NOMO-1 (cell line): ENCODE measurements at regions not wholly inside any gene's neighbourhood (a gene's known extent, or its start where the extent isn't known, plus 50 kb on each side); places are given as distances from the start of the nearest gene placed in this dataset.
A peak's percentile ranks its signal among the peaks of the same experiment; 100 is the strongest.
"Not testable (repeated sequence)": the region's sequence is repeated elsewhere in the genome, so short reads cannot be mapped to it uniquely, and the experiment has no call there.

Experiments used
- DNase-seq, 2 experiments: peaks; one replicate each; lab custom pipeline; 2025; ENCODE audit not compliant: unreplicated experiment in 2 of 2; lab: John Stamatoyannopoulos, UW

- DNase-seq, result peak; percentile 69 to 84
These were observed 1111.1 kb downstream of the TAF11L14 start for GRCh38 chr5:18745042-18745987.

DNA sequence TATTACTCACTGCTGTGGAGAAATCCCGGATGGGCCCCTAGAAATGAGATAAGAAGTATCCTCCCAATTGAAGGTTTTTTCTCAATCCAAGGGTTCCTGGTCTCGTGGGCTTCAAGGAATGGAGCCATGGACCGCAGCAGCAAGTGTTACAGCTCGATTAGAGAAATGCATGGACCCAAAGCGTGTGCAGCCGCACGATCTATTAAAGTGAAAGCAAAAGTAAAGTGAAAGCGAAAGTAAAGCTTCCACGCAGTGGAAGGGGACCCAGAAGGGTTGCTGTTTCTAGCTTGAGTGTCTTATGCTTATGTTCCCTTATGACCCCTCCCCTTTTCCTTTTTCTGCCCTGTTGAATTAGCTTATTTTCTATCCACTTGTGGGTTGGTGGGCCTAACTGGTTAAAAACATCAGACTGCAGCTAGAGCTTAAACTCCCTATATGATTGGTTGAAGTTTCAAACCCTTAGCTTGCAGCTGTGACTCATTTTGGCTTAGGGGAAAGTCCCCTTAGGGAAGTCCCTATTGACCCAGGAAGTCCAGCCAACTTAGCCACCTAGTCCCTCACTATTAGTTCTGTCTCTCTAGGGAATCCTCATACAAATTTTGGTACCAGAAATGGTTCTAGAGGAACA, 1111.8 kb downstream of the TAF11L14 start:
- DNase-seq, result peak; percentile 80 to 92

DNA sequence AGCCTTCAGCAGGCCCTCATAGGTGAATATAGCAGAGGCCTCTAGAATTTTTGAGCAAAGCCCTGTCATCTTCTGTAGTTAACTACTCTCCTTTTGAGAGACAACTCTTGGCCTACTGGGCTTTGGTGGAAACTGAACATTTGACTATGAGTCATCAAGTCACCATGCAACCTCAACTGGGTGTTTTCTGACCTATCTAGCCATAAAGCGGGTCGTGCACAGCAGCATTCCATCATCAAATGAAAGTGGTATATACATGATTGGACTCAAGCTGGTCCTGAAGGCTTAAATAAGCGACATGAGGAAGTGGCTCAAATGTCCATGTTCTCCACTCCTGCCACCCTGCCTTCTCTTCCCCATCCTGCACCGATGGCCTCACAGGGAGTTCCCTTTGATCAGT, 1115.5 kb downstream of the TAF11L14 start:
- no peak for DNase-seq

GRCh38 chr5:18752317-18752716, 1118.1 kb downstream of the TAF11L14 start:
- DNase-seq, result no peak

GRCh38 chr5:18754201-18754600, 1119.9 kb downstream of the TAF11L14 start:
- DNase-seq, result no peak

GRCh38 chr5:18761801-18762200, 1127.5 kb downstream of the TAF11L14 start:
- DNase-seq, result peak; percentile 46 to 92

DNA sequence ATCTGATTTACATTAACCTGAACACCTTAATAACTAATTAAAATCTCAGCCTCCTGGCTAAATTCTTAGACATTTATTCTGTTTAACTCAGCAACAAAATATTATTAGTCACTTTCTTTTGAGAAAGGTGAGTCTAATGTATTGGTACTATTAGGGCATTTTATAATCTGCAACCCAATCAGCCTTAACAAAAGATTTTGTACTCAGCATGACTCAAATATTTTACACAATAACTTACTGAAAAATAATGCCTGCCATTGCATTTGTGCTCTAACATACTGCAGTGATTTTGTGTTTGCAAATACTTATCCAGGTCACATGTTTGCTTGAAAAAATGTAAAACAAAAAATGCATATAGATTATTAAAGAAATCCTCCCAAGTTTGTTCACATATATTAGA, 1129.9 kb downstream of the TAF11L14 start:
- DNase-seq, result no peak

GRCh38 chr5:18765304-18765703, 1131.0 kb downstream of the TAF11L14 start:
- DNase-seq, result no peak

- no peak for DNase-seq
These were observed 1136.9 kb downstream of the TAF11L14 start for GRCh38 chr5:18771097-18771610.

DNA sequence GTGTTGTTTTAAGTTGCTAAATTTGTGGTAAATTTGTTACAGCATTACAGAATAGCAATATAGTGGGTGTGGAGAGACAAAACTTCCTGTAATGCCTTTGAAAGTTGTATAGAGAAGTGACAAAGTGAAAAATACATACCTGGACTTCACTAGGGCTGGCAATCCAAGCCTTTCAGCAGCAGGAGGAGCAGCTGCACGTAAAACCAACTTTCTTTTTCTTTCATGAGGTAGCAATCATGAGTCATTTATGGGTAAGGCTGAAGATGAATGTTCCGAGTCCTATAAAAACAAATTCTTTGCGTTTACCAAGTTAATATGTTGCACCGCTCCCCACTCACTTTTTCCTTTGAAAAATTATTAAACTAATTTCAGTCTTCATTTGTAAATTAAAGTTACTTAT, 1138.2 kb downstream of the TAF11L14 start:
- peak; percentile 40 to 56 for DNase-seq

- DNase-seq, result no peak
These were observed 1144.0 kb downstream of the TAF11L14 start for GRCh38 chr5:18778225-18778624.

DNA sequence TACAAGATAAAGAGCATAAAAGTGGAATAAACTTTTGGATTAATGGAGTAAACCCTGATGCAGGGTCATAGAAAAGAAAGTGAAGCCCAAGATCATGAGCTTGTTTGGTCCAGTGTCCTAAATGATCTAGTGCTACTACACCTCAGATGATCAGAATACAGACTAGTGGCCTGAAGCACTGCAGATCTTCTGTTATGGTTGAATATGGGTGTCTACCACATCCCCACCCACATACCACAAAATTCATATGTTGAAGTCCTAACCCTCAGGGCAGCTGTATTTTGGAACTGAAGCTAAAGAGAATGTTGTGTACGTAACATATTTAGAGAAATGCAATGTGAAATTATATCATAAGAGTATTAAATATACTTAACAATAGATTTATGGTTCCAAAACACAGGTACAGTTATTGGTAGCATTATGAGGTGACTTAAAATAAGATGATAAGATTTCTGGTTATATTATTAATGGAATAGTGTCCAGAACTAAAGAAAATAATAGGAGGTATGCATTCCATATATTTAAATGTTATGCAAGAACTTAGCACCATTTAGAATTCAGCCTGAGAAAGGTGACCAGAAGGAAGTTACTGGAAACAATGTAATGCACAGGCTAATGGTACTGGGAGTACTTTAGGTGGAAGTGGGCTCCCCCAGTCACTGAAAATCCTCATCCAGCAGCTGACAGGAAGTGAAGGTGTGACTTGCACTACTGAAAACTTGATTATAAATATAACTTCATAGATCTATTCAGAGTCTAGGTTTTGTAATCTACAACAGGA, 1155.1 kb downstream of the TAF11L14 start:
- DNase-seq, result no peak

- DNase-seq, result no peak
These were observed 1157.9 kb downstream of the TAF11L14 start for GRCh38 chr5:18792145-18792544.

- DNase-seq, result no peak
These were observed 1163.0 kb downstream of the TAF11L14 start for GRCh38 chr5:18797222-18797621.

GRCh38 chr5:18798058-18798457, 1163.8 kb downstream of the TAF11L14 start:
- DNase-seq, result no peak

GRCh38 chr5:18799482-18800128, 1165.3 kb downstream of the TAF11L14 start:
- no peak for DNase-seq

- DNase-seq, result no peak
These were observed 1166.2 kb downstream of the TAF11L14 start for GRCh38 chr5:18800293-18801025.

DNA sequence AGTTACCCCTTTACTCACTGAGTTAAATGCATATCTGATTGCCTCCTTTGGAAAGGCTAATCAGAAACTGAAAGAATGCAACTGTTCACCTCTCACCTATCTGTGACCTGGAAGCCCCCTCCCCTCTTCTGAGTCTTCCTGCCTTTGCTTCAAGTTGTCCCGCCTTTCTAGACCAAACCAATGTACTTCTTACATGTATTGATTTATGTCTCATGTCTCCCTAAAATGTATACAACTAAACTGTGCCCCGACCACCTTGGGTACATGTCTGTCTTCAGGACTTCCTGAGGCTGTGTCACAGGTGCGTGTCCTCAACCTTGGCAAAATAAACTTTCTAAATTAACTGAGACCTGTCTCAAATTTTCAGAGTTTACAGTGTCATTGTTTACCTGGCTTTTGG, 1167.2 kb downstream of the TAF11L14 start:
- DNase-seq, result not testable (repeated sequence)

DNA sequence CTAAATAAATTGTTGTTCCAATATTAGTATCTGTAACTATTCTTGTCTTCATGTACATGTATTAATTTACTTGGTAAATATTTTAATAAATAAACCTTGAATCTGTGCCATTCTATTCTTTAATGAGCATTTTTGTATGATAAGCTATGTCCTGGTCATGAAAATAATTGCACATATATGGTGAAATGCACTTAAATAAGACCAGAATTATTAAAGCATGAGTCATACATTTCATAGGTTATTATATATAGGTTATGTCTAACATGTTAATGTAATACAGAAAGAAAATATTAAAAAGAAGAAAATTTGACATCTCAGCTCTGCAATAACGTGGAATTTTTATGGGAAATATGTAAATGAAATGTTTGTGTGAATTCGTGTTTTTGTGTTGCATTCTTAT, 1168.1 kb downstream of the TAF11L14 start:
- DNase-seq, result no peak

DNA sequence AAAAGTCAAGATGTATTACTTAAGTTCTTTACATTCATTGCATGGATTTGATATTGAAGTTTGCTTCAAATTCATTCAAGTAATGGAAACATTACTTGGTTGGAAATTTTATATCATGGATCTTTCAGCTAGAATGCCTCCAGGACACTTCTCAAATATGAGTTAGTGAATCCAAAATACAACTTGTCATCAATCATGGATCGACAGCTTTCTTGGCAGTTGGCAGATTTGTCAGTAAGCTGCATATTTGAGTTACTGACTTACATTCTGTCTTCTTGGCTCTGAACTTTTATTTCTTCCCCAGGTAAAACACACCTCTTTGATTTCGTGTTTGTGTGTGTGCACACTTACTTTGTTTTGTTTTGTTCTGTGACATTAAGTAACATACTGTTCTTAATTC, 1171.1 kb downstream of the TAF11L14 start:
- no peak for DNase-seq
